Hematopoietic multipotent progenitor cell treated with erythropoietin and hydrocortisone succinate and interleukin-3 and kit ligand, for 17 days (in vitro differentiated cells): ENCODE measurements at regions not wholly inside any gene's neighbourhood (a gene's known extent, or its start where the extent isn't known, plus 50 kb on each side); places are given as distances from the start of the nearest gene placed in this dataset.
"Not testable (repeated sequence)": the region's sequence is repeated elsewhere in the genome, so short reads cannot be mapped to it uniquely, and the experiment has no call there.

Experiments
- DNase-seq: peaks from one replicate; pipeline ENCODE4 v3.0.0-alpha.2; 2015; ENCODE audit warnings: low spot score

- not testable (repeated sequence) for DNase-seq
These were observed 63.0 kb upstream of the IGFBP7 start for GRCh38 chr4:57173136-57173535.

GRCh38 chr4:57172065-57172464 lies 61.9 kb upstream of the IGFBP7 start:
- DNase-seq: no peak

- no peak for DNase-seq
These were observed 58.8 kb upstream of the IGFBP7 start for GRCh38 chr4:57168982-57169381.

GRCh38 chr4:57163530-57164459 lies 53.6 kb upstream of the IGFBP7 start:
- peak; percentile 51 for DNase-seq

GRCh38 chr4:57162499-57163019 lies 52.4 kb upstream of the IGFBP7 start:
- no peak for DNase-seq
